ENCODE measurements at regions not wholly inside any gene's neighbourhood (a gene's known extent, or its start where the extent isn't known, plus 50 kb on each side); places are given as distances from the start of the nearest gene placed in this dataset.

- TF ChIP-seq CTCF (conservative IDR thresholded peaks at IDR 0.05 in 1 of 2, IDR thresholded peaks at IDR 0.05 in 1 of 2; ENCODE audit: low read depth in 1 of 2, low read length in 2 of 2) (no peak), EZH2 (IDR thresholded peaks at IDR 0.05; ENCODE audit: low read length, missing control alignments) (no peak)
Observed at GRCh38 chr14:40292664-40293063, 860.4 kb upstream of the FBXO33 start.

Data from fibroblast of lung (primary cell).